ENCODE measurements at regions not wholly inside any gene's neighbourhood (a gene's known extent, or its start where the extent isn't known, plus 50 kb on each side); places are given as distances from the start of the nearest gene placed in this dataset.

DNA sequence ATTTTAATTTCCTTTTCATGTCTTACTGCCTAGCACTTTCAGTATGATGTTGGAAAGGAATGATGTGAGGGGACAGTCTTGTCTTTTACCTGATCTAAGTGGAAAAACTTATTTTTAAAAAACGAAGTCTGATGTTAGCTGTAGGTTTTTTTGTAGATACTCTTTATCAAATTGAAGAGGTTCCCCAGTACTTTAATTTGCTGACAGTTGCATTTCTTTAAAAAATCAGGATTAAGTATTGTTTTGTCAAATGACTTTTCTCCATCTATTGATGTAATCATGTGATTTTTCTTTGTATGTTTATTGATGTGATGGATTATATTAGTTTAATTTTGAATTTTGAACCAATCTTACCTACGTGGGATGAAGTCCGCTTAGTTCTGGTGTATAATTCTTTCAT, 568.4 kb upstream of the AGA start:
- TF ChIP-seq POLR2A (IDR thresholded peaks at IDR 0.05; ENCODE audit: low read length) (no peak), GATA1 (IDR thresholded peaks at IDR 0.05; ENCODE audit: low read depth, low read length) (no peak)

All from erythroblast (primary cell).